SK-N-MC (cell line): ENCODE measurements at regions not wholly inside any gene's neighbourhood (a gene's known extent, or its start where the extent isn't known, plus 50 kb on each side); places are given as distances from the start of the nearest gene placed in this dataset.

ENCODE experiments used
- EZH2 ChIP-seq: fragments of 200-600 bp; sonication (generic); IDR thresholded peaks from one replicate; pipeline ENCODE4 v1.6.1; 2017; ENCODE audit warnings: antibody characterized with exemption
- FOXP2 ChIP-seq: optimal IDR thresholded peaks from 2 replicates; pipeline ENCODE3; 2011; ENCODE audit warnings: mild to moderate bottlenecking, moderate library complexity; ENCODE audit not compliant: insufficient read depth; ENCODE audit errors: extremely low read length, control extremely low read depth
- POLR2AphosphoS5 ChIP-seq: IDR thresholded peaks from 2 replicates; pipeline ENCODE4 v1.6.1; 2012; ENCODE audit warnings: mild to moderate bottlenecking, low read depth, low read length, borderline replicate concordance

GRCh38 chrX:124981420-124981819 is 338.3 kb upstream of the TEX13C start:
- no peak for TF ChIP-seq POLR2AphosphoS5
- TF ChIP-seq EZH2, result no peak
- TF ChIP-seq FOXP2, result no peak
